GM19328 (cell line): ENCODE measurements at regions not wholly inside any gene's neighbourhood (a gene's known extent, or its start where the extent isn't known, plus 50 kb on each side); places are given as distances from the start of the nearest gene placed in this dataset.
"Not testable (repeated sequence)": the region's sequence is repeated elsewhere in the genome, so short reads cannot be mapped to it uniquely, and the experiment has no call there.

ENCODE experiments used
- ATAC-seq: cut with Tn5 transposase; IDR thresholded peaks from one replicate; pipeline ENCODE4 v1.9.1; 2021; ENCODE audit warnings: mild to moderate bottlenecking, moderate library complexity; ENCODE audit not compliant: unreplicated experiment

GRCh38 chr5:167348251-167348926 lies 943.1 kb upstream of the WWC1 start:
- no peak for ATAC-seq

GRCh38 chr5:167348980-167349379 lies 942.5 kb upstream of the WWC1 start:
- ATAC-seq: no peak

- ATAC-seq: no peak
These were observed 940.1 kb upstream of the WWC1 start for GRCh38 chr5:167351316-167351715.

DNA sequence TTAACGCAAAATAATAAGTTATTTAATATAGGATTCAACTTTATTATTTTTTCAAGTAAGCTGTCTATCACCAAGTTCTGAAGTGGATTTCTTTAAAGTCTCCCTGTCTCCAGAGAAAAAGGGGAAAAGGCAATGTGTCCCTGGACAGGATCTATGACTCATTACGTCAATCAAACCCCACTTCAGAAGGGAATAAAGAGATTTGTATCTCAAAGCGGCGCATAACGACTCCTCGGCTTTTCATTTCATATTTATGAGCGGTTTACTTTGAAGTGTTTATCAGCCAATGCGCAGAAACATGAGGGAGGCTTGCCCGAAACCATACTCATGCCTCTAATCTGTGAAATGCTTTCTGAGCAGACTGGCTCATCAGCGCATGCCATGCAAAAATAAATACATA lies 938.6 kb upstream of the WWC1 start:
- ATAC-seq: no peak

DNA sequence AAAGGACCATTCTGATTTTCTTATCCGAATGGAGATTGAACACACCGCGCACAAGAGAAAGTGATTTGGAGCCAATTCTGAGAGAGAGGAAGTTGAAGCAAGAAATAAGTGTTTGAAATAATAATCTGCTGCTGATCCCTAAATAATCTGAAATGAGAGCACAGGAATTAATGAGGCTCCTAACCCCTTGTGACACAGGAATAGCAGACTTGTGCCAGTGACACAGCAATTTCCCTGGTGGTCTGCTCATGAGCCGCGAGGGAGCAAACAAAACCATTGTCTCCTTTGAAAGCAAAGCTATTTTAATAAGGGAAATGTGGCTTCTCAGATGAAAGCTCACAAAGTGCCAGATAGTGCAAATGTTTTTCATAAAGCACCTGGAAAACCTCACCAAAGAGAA lies 936.1 kb upstream of the WWC1 start:
- ATAC-seq: no peak

- ATAC-seq: no peak
These were observed 935.1 kb upstream of the WWC1 start for GRCh38 chr5:167356374-167356773.

- no peak for ATAC-seq
These were observed 932.5 kb upstream of the WWC1 start for GRCh38 chr5:167358868-167359492.

- no peak for ATAC-seq
These were observed 929.6 kb upstream of the WWC1 start for GRCh38 chr5:167361795-167362194.

DNA sequence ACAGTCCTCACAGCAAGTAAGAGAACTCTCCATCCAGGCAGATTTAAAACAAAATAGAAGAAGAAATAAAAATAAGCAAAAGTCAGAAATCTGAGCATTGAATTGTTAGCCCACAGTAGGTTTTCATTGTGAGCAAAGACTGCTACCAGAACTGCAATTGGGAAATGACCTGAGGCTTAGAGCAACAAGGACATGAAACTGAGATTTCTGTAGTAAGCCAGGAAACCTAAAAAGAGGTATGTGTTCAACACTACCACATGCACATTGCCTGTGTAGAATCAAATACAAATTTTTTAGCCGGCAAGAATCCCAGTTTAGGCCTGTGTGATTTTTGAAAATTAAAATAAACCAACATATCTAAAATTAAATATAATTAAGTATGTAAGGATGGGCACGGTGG lies 928.4 kb upstream of the WWC1 start:
- ATAC-seq: no peak

DNA sequence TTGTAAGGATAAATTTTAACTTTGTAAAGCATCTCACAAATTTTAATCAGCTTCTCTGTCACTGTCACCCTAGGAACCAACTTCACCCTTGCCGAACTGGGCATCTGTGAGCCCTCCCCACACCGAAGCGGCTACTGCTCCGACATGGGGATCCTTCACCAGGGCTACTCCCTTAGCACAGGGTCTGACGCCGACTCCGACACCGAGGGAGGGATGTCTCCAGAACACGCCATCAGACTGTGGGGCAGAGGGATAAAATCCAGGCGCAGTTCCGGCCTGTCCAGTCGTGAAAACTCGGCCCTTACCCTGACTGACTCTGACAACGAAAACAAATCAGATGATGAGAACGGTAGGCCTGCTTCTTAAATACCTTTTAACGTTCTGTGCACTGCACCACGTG lies 916.3 kb upstream of the WWC1 start:
- no peak for ATAC-seq

GRCh38 chr5:167378894-167379723 lies 912.3 kb upstream of the WWC1 start:
- ATAC-seq: no peak

- no peak for ATAC-seq
These were observed 910.0 kb upstream of the WWC1 start for GRCh38 chr5:167381457-167381856.

GRCh38 chr5:167389537-167389936 lies 901.9 kb upstream of the WWC1 start:
- no peak for ATAC-seq

DNA sequence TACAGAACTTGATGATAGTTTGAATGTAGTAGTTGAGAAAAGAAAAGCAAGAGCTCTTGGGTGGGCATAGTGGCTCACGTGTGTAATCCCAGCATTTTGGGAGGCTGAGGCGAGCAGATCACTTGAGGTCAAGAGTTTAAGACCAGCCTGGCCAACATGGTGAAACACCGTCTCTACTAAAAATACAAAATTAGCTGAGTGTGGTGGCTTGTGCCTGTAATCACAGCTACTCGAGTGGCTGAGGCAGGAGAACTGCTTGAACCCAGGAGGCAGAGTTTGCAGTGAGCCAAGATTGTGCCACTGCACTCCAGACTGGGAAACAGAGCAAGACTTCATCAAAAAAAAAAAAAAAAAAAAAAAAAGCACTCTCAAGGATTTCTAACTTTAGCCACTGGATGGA lies 900.2 kb upstream of the WWC1 start:
- not testable (repeated sequence) for ATAC-seq

DNA sequence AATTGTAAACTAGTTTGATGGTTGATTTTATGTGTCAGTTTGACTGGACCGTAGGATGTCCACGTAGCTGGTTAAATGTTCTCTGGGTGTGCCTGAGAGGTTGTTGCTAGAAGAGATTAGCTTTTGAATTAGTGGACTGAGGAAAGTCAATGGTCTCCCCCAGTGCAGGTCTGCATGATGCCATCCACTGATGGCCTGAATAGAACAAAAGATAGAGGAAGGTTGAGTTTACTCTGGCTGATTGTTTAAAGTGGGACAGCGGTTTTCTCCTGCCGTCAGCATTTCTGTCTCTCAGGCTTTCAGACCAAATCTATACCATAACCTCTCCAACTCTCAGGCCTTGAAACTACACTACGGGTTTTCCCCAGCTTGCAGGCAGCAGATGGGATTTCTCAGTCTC lies 899.2 kb upstream of the WWC1 start:
- ATAC-seq: no peak

- ATAC-seq: no peak
These were observed 898.1 kb upstream of the WWC1 start for GRCh38 chr5:167393358-167393757.

GRCh38 chr5:167402671-167403070 lies 888.8 kb upstream of the WWC1 start:
- no peak for ATAC-seq

DNA sequence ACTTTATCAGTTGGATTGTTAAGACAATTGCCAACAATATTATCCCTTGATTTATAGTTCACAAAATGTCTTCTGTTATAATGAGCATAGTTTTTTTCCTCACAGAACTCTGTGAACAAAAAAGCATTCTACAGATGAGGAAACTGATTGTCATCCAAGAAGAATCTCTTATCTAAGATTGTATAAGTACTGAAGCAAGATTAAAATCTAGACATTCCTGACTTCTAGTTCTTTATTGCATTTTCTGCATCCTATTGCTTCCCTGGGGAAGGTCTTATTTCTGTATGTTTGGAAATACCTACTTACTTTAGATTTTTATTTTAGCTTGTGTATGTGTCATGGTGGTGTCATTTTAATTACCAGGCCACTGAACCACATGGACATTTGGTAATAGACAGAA lies 884.9 kb upstream of the WWC1 start:
- ATAC-seq: no peak

- no peak for ATAC-seq
These were observed 878.9 kb upstream of the WWC1 start for GRCh38 chr5:167412556-167412955.

DNA sequence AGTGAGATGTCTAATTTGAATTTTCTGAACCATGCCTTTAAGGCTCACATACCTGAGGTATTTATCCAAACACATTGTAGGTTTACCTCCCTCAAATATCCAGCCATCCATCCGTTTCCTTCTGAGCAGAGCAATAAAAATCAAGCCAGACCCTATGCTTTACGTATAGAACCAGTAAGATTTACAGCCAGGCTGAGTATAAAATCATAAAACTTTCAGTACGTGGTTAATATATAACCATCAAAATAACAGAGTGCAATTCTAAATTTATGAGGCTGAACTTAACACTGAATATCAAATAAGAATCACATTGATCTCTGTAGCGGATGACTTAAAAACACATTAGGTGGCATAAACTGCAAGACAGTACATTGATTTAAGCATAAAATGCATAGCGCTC lies 877.9 kb upstream of the WWC1 start:
- no peak for ATAC-seq

- no peak for ATAC-seq
These were observed 876.8 kb upstream of the WWC1 start for GRCh38 chr5:167414611-167415010.
